22Rv1 (cell line): ENCODE measurements at regions not wholly inside any gene's neighbourhood (a gene's known extent, or its start where the extent isn't known, plus 50 kb on each side); places are given as distances from the start of the nearest gene placed in this dataset.

ENCODE experiments used
- H3K27ac ChIP-seq: fragments of 450-650 bp; 2 replicates; pipeline ENCODE4 v1.5.1; 2017
- ZFX ChIP-seq: fragments of 450-650 bp; IDR thresholded peaks from 2 replicates; pipeline ENCODE4 v1.6.1; 2017; ENCODE audit warnings: antibody characterized with exemption, borderline replicate concordance
- TF ChIP-seq, protein P1 (sequence below): fragments of 450-650 bp; IDR thresholded peaks from 2 replicates; pipeline ENCODE4 v1.5.1; 2017; ENCODE audit warnings: mild to moderate bottlenecking

DNA sequence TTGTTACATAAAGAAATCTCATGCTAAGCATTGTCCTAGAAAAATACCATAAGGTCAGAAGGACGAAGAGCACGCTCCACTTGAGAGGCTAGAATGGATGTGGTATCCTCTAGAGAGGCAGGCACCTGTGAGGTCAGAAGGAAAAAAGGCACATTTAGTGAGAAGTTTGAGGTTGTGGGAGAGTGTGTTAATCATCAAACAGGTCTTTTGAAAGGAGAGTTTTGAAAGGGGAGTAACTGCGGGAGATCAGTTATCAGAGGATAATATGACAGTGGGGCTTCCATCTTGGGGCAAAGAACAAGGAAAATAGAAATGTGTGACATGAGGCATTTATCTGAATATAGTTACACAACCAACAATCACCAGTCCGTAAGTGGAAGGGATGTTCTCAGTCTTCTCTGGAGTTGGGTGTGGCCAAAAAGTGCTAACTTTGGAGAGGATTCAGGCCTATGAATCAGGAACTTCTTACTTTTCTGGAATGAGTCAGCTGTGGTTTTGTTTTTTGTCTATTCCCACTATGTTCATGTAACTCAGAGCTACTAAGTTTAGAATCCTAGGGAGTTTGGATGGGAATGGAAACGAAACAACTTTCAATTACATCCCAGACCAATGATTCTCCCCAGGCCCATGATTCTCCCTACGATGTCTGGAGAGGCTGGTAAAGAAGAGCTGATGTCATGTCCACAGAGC is 451.4 kb upstream of the ST6GAL2 start:
- H3K27ac ChIP-seq: no peak overlapping the region
- TF ChIP-seq, protein P1, sequence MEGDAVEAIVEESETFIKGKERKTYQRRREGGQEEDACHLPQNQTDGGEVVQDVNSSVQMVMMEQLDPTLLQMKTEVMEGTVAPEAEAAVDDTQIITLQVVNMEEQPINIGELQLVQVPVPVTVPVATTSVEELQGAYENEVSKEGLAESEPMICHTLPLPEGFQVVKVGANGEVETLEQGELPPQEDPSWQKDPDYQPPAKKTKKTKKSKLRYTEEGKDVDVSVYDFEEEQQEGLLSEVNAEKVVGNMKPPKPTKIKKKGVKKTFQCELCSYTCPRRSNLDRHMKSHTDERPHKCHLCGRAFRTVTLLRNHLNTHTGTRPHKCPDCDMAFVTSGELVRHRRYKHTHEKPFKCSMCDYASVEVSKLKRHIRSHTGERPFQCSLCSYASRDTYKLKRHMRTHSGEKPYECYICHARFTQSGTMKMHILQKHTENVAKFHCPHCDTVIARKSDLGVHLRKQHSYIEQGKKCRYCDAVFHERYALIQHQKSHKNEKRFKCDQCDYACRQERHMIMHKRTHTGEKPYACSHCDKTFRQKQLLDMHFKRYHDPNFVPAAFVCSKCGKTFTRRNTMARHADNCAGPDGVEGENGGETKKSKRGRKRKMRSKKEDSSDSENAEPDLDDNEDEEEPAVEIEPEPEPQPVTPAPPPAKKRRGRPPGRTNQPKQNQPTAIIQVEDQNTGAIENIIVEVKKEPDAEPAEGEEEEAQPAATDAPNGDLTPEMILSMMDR: no peak
- no peak for TF ChIP-seq ZFX

- no peak overlapping the region for H3K27ac ChIP-seq
- TF ChIP-seq ZFX: no peak
- TF ChIP-seq, protein P1: no peak
These were observed 452.1 kb upstream of the ST6GAL2 start for GRCh38 chr2:107338059-107338458.

DNA sequence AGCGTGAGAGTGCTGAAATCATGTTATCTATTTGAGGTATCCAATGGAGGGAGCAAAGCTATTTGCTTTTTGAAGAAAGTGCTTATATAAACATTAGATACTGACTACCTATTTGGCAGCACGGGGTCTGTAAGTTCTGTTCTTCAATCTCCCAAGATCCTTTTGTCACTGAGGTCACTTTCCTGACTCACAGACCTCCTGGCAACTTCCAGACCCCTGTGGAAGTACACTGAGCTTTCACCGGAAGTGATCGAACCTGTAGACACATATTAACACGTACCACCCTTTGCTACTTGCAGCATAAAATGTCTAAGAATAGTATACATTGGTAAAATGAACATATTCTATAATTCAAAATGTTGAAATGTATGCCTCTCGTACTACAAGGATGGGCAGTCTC is 452.6 kb upstream of the ST6GAL2 start:
- TF ChIP-seq ZFX: no peak
- TF ChIP-seq, protein P1: no peak
- H3K27ac ChIP-seq: no peak overlapping the region

DNA sequence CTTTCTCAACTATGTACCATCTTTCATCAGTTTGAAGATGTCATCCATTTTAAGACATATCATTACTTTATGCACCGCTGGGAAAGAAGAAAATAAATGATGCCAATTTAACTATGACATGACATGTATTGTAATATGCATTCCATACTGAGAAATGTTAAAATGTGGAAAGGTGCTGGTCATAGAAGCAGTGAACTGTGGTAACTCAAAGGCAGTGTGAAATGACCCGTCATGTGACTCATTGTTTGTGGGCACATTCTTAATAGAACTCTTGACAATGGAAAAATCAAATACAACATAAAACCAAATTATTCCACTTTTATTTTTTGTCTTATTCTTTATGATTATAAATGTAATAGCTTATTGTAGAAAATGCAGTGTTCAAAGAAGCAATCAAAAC is 455.0 kb upstream of the ST6GAL2 start:
- no peak overlapping the region for H3K27ac ChIP-seq

DNA sequence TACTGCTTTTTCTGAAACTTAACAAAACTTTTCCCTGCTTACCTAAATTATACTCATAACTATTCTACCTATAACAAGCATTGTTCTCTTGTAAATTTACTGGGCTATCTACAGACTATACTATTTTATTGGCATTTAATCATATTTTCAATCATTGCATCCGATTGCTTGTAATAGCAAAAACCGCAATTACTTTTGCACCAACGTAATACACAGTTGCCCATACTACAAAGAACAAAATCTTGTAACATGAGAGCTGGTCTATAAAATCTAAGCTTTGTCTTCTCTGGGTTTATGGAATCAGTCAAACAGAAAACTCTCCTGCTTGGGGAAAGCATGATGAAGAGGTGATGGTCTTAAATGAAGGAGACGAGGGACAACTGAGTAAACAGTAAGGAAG is 463.4 kb upstream of the ST6GAL2 start:
- no peak for TF ChIP-seq ZFX
- no peak overlapping the region for H3K27ac ChIP-seq

More for the DNA sequence above, 455.0 kb upstream of the ST6GAL2 start:
- TF ChIP-seq ZFX: no peak
- TF ChIP-seq, protein P1: no peak

GRCh38 chr2:107354175-107354574 is 468.2 kb upstream of the ST6GAL2 start:
- TF ChIP-seq ZFX: no peak
- TF ChIP-seq, protein P1: no peak
- no peak overlapping the region for H3K27ac ChIP-seq

- no peak overlapping the region for H3K27ac ChIP-seq
- TF ChIP-seq, protein P1: no peak
- TF ChIP-seq ZFX: no peak
These were observed 468.3 kb upstream of the RGPD4 start for GRCh38 chr2:107358362-107358761.

DNA sequence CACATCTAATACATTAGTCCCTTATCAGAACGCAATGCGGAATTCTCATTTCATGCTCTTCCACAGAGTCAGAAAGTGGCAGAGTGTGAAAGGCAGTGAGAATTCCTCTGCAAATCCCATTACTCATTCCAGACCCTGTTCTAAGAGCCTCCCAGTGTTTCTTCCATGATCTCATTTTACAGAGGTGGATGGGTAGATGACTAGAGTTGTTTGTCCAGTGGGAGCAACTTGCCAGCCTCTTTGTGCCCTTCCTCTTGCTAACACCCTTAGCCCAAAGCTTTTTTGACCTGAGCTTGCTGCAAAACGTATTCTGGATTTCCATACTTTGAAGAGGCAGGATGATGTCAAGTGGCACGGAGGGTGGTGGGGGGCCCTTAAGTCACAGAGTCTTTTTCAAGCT is 467.7 kb upstream of the RGPD4 start:
- TF ChIP-seq, protein P1: no peak
- TF ChIP-seq ZFX: no peak
- no peak overlapping the region for H3K27ac ChIP-seq
